ENCODE measurements at regions not wholly inside any gene's neighbourhood (a gene's known extent, or its start where the extent isn't known, plus 50 kb on each side); places are given as distances from the start of the nearest gene placed in this dataset.

DNA sequence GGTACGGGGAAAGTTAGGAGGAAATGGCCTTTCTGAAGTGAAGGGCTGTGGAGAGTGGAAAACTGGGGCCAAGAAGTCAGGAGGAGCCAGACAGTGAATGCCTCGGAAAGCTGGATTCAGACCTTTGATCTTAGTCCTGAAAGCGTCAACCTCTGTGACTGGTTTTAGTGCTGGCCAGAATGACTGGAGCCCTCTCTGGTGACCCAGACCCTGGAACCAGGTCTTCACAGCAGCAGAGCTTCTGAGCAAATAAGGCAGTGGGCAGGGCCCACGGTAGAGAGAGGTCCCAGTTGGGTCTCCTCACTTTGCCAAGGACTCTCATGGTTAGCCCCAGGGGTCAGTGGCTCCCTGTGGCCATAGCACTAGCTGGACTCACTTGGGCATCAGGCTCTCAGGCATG lies 157.7 kb upstream of the EEPD1 start:
- Mint-ChIP-seq H3K4me3 (ENCODE audit: unreplicated experiment) (no peak overlapping the region), H3K27ac (ENCODE audit: unreplicated experiment) (no peak overlapping the region), H3K27me3 (ENCODE audit: low read depth) (no peaks in the 10 kb centered on the region), H3K4me1 (ENCODE audit: low read depth) (peaks cover 11% of the 10 kb centered on the region), H3K9me3 (ENCODE audit: low read depth) (no peaks in the 10 kb centered on the region), H3K36me3 (ENCODE audit: low read depth) (no peaks in the 10 kb centered on the region)
- no peak for DNase-seq (ENCODE audit: low spot score)
- TF ChIP-seq, protein P1, sequence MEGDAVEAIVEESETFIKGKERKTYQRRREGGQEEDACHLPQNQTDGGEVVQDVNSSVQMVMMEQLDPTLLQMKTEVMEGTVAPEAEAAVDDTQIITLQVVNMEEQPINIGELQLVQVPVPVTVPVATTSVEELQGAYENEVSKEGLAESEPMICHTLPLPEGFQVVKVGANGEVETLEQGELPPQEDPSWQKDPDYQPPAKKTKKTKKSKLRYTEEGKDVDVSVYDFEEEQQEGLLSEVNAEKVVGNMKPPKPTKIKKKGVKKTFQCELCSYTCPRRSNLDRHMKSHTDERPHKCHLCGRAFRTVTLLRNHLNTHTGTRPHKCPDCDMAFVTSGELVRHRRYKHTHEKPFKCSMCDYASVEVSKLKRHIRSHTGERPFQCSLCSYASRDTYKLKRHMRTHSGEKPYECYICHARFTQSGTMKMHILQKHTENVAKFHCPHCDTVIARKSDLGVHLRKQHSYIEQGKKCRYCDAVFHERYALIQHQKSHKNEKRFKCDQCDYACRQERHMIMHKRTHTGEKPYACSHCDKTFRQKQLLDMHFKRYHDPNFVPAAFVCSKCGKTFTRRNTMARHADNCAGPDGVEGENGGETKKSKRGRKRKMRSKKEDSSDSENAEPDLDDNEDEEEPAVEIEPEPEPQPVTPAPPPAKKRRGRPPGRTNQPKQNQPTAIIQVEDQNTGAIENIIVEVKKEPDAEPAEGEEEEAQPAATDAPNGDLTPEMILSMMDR (IDR thresholded peaks at IDR 0.05) = no peak

DNA sequence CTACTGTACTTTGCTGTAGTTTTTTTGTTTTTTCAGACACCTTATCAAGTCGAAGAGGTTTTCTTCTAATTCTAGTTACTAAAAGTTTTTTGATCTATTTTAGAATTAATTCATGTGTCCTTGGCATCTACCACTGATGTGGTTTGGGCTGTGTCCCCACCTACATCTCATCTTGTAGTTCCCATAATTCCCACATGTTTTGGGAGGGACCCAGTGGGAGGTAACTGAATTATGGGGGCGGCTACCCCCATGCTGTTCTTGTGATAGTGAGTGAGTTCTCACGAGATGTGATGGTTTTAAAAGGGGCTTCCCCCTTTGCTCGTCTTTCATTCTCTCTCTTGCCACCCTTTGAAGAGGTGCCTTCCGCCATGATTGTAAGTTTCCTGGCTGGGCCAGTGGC lies 154.6 kb upstream of the EEPD1 start:
- Mint-ChIP-seq H3K4me1 (ENCODE audit: low read depth) (peaks cover 11% of the 10 kb centered on the region), H3K27me3 (ENCODE audit: low read depth) (no peaks in the 10 kb centered on the region), H3K36me3 (ENCODE audit: low read depth) (no peaks in the 10 kb centered on the region), H3K4me3 (ENCODE audit: unreplicated experiment) (no peak overlapping the region), H3K9me3 (ENCODE audit: low read depth) (peaks cover 6% of the 10 kb centered on the region), H3K27ac (ENCODE audit: unreplicated experiment) (no peak overlapping the region)
- DNase-seq (ENCODE audit: low spot score) = no peak
- TF ChIP-seq, protein P1 (IDR thresholded peaks at IDR 0.05) = no peak

DNA sequence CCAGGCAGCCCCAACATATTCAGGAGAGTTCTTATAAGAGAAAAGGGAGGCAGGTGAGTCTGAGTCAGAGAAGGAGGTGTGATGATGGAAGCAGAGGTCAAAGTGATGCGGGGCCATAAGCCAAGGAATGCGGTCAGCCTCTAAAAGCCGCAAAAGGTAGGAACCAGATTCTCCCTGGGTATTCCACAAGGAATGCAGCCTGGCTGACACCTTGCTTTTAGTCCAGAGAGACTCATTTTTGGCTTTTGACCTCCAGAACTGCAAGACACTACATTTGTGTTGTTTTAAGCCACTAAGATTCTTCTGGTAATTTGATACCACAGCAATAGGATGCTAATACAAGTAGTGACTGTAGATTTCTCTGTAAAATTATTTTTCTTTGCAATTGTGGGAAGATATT lies 151.5 kb upstream of the EEPD1 start:
- TF ChIP-seq, protein P1 (IDR thresholded peaks at IDR 0.05) = no peak
- no peak overlapping the region for H3K4me3 Mint-ChIP-seq (ENCODE audit: unreplicated experiment)
- H3K27me3 Mint-ChIP-seq (ENCODE audit: low read depth) = no peaks in the 10 kb centered on the region
- H3K9me3 Mint-ChIP-seq (ENCODE audit: low read depth) = peaks cover 6% of the 10 kb centered on the region
- DNase-seq (ENCODE audit: low spot score) = no peak
- no peaks in the 10 kb centered on the region for H3K4me1 Mint-ChIP-seq (ENCODE audit: low read depth)
- H3K27ac Mint-ChIP-seq (ENCODE audit: unreplicated experiment) = no peak overlapping the region
- no peaks in the 10 kb centered on the region for H3K36me3 Mint-ChIP-seq (ENCODE audit: low read depth)

DNA sequence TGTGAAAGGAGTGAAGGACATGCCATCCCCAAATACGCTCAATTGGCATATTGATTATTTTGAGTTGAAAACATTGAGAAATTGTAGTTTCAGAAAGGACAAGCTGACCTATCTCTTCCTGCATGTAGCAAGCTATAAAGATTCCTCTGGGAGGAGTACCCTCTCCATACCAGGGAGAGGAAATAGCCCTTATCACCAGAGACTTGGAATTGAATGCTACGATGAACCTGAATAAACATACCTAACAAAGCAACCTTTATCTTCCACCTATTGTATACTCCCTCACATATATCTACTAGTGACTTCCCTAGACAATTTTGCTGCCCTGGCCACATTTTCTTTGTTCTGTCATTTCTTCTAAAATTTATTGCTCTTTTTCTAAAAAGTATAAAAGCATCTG lies 150.2 kb upstream of the EEPD1 start:
- no peak overlapping the region for H3K27ac Mint-ChIP-seq (ENCODE audit: unreplicated experiment)
- H3K36me3 Mint-ChIP-seq (ENCODE audit: low read depth) = no peaks in the 10 kb centered on the region
- H3K27me3 Mint-ChIP-seq (ENCODE audit: low read depth) = no peaks in the 10 kb centered on the region
- H3K9me3 Mint-ChIP-seq (ENCODE audit: low read depth) = peaks cover 6% of the 10 kb centered on the region
- TF ChIP-seq, protein P1 (IDR thresholded peaks at IDR 0.05) = no peak
- DNase-seq (ENCODE audit: low spot score) = no peak
- no peak overlapping the region for H3K4me3 Mint-ChIP-seq (ENCODE audit: unreplicated experiment)
- no peaks in the 10 kb centered on the region for H3K4me1 Mint-ChIP-seq (ENCODE audit: low read depth)

DNA sequence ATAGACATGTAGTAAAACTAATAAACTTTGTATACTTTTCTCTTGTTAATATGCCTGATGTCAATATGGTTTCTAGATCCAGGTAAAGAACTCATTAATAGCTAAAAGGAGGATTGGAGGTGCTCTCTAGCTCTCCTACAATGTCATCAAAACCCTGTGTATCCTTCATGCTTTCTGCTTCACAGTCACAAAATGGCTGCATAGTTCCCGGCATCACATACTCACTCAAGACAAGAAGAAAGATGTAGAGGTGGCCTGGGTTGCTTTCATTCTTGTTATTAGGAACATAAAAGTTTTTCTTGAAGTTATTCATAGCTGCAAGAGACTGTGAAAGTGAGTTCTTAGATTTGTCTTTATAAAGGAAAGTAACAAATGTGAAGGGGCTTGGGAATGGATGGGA lies 149.7 kb upstream of the EEPD1 start:
- no peak for DNase-seq (ENCODE audit: low spot score)
- H3K9me3 Mint-ChIP-seq (ENCODE audit: low read depth) = peaks cover 6% of the 10 kb centered on the region
- no peaks in the 10 kb centered on the region for H3K4me1 Mint-ChIP-seq (ENCODE audit: low read depth)
- H3K27ac Mint-ChIP-seq (ENCODE audit: unreplicated experiment) = no peak overlapping the region
- TF ChIP-seq, protein P1 (IDR thresholded peaks at IDR 0.05) = no peak
- H3K4me3 Mint-ChIP-seq (ENCODE audit: unreplicated experiment) = no peak overlapping the region
- no peaks in the 10 kb centered on the region for H3K27me3 Mint-ChIP-seq (ENCODE audit: low read depth)
- H3K36me3 Mint-ChIP-seq (ENCODE audit: low read depth) = no peaks in the 10 kb centered on the region

All from chondrocyte (in vitro differentiated cells).